G401 (cell line): ENCODE measurements at regions not wholly inside any gene's neighbourhood (a gene's known extent, or its start where the extent isn't known, plus 50 kb on each side); places are given as distances from the start of the nearest gene placed in this dataset.

Source experiments
- DNase-seq: peaks from one replicate; pipeline ENCODE4 v3.0.0-alpha.2; 2015; ENCODE audit warnings: low spot score
- in situ Hi-C: cut with HindIII; loops from 2 replicates; pipeline ENCODE4 v1.10.0; 2016; ENCODE audit warnings: low sequenced_read_pairs, mixed read lengths

GRCh38 chr18:64974391-64975125, 776.3 kb upstream of the CDH7 start:
- in situ Hi-C loops: no loop called here
- DNase-seq: no peak

DNA sequence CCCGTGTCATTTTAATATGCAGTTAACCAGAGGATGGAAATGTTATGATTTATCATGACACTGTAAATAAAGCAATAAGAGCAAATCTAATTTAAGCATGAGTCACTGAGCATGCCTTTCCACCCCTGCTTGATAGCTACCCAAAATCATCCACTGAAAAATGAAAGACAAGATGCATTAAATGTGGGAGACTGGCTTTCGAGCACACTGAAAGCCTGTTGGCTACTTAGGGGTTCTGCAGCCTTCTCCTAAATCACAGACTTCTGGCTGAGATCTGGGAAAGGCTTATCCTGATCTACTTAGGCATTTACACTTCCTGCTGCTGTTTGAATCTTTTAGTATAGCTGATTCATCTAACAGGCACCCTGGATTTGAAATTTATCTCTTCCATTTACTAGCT, 778.3 kb upstream of the CDH7 start:
- in situ Hi-C loops: no loop called here
- DNase-seq: no peak

- DNase-seq: no peak
- in situ Hi-C loops: no loop called here
Observed at GRCh38 chr18:64966667-64967066, 784.1 kb upstream of the CDH7 start.

DNA sequence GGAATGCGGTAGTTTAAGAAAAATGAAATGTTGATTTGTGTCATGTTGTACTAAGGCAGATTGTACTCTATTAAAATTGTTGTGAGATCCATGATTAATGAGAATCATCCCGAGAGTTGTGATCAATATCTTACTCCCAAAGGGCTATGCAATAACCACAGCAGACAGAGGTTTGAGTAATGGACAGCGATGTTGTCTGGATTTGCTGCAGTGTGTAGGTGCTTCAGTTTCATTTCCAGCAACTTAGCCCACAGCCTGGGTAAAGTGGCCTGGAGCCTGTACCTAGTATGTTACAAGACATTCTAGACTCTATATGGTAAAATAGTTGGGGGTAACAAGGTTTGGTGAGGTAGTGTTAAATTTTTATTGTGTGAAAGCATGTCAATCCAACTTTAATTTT, 794.3 kb upstream of the CDH7 start:
- in situ Hi-C loops: no loop called here
- no peak for DNase-seq

- in situ Hi-C loops: no loop called here
Observed at GRCh38 chr18:64949885-64950284, 800.9 kb upstream of the CDH7 start.

GRCh38 chr18:64936671-64937070, 787.8 kb upstream of the LINC00305 start:
- in situ Hi-C loops: no loop called here
- no peak for DNase-seq

More at GRCh38 chr18:64949885-64950284, 800.9 kb upstream of the CDH7 start:
- DNase-seq: no peak

DNA sequence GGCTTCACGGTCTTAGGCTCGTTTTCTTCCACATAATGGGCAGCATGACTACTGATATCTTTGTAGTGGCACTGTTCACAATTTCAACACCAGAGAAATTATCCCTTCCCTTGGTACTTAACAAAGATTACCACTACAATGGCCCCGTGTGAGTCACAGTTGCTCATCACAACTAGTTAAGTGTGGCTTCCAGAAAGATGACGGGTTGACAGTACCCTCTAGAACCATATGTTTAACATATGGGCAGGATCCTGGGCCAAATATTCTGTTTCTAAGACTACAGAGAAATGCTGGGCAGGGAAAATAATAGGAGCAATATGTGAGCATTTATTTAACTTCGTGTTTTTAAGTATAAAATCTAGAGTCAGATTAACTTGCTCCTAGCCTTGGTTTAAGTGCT, 780.1 kb upstream of the LINC00305 start:
- in situ Hi-C loops: no loop called here
- peak; percentile 45 for DNase-seq

- in situ Hi-C loops: no loop called here
- DNase-seq: no peak
Observed at GRCh38 chr18:64919971-64920570, 771.2 kb upstream of the LINC00305 start.

DNA sequence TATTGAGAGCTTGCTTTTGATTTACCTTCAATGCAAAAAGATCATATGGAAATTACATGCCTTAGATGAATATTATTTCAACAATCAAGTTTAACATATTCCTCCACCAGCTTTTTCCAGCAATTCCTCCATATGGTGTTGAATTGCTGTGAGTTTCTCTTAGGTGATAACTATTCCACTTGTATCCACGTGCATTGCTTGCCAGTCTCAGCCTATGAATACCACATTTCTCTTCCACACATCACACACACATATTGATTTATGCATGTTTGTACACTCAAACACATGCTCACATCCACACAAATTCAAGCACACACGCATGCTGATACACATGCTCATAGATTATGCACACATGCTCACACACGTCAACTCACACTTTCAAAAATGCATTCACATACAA, 770.0 kb upstream of the LINC00305 start:
- no peak for DNase-seq
- in situ Hi-C loops: no loop called here

GRCh38 chr18:64893349-64893748, 744.5 kb upstream of the LINC00305 start:
- in situ Hi-C loops: no loop called here
- DNase-seq: no peak

DNA sequence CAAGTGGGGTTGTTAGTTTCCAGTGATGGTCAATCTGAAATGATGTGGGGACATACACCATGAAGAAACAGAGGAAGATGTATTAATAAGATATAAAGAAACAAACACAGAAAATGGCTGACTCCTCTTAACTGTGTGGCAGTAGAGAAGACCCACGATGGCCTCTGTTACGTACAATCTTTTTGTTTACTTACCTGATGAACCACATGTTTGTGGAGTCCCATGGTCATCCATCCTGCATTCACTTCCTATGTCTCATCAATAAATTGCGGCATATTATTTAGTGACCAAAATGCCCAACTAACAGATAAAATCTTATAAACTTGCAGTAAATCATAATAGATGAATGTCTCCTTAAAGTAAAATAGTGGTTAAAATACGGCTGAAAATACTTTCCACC, 740.1 kb upstream of the LINC00305 start:
- in situ Hi-C loops: no loop called here

GRCh38 chr18:64886995-64887394, 738.1 kb upstream of the LINC00305 start:
- in situ Hi-C loops: no loop called here
- DNase-seq: no peak

More for the DNA sequence above, 740.1 kb upstream of the LINC00305 start:
- no peak for DNase-seq

GRCh38 chr18:64882896-64883295, 734.0 kb upstream of the LINC00305 start:
- no peak for DNase-seq
- in situ Hi-C loops: no loop called here

DNA sequence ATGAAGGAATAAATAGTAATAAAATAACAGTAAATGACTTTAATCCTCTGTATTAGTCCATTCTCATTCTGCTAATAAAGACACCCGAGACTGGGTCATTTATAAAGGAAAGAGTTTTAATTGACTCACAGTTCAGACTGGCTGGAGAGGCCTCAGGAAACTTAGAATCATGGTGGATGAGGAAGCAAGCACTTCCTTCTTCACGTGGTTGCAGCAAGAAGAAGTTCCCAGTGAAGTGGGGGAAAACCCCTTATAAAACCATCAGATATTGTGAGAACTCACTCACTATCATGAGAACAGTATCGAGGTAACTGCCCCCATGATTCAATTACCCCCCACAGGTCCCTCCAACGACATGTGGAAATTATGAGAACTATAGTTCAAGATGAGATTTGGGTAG, 727.9 kb upstream of the LINC00305 start:
- in situ Hi-C loops: no loop called here
- no peak for DNase-seq

DNA sequence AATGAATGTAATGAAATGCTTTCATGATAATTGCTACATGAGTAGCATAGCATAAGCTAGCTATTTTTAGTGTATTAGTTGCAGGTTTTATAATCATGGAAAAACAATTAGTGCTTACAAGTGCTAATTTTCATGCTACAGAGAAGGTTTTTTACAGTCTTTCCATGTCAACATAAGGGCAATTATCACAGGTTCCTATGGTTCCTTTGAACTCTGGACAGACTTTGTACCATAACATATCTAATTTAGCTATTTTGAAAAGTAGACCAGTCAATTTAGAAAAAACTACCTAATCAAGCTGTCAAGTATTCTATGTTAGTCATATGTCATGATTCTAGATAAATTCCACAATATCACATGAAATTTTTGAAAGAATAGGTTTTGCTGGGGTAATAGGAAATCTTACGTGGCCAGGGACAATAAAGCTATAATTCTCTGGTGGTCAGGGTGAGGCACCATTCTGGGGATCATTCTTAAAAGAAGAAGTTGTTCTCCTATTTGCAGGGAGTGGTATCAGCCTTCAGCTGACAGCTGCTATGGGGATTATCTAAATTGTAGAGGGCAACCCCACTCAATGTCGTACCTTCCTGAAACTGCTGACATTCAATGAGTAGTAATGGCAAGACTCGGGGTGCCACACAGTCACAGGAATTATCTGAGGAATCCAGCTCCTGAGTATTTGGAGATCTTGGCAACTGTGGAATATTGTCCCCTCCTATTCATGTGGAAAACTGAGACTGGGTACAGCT, 724.0 kb upstream of the LINC00305 start:
- no peak for DNase-seq
- in situ Hi-C loops: no loop called here

GRCh38 chr18:64854112-64854511, 705.2 kb upstream of the LINC00305 start:
- in situ Hi-C loops: no loop called here
- no peak for DNase-seq

GRCh38 chr18:64852281-64852680, 703.4 kb upstream of the LINC00305 start:
- no peak for DNase-seq
- in situ Hi-C loops: no loop called here

GRCh38 chr18:64851726-64852125, 702.8 kb upstream of the LINC00305 start:
- no peak for DNase-seq
- in situ Hi-C loops: no loop called here

GRCh38 chr18:64850791-64851190, 701.9 kb upstream of the LINC00305 start:
- in situ Hi-C loops: no loop called here
- no peak for DNase-seq

- in situ Hi-C loops: no loop called here
- DNase-seq: no peak
Observed at GRCh38 chr18:64840911-64841701, 692.2 kb upstream of the LINC00305 start.
